ENCODE measurements at regions not wholly inside any gene's neighbourhood (a gene's known extent, or its start where the extent isn't known, plus 50 kb on each side); places are given as distances from the start of the nearest gene placed in this dataset.

DNA sequence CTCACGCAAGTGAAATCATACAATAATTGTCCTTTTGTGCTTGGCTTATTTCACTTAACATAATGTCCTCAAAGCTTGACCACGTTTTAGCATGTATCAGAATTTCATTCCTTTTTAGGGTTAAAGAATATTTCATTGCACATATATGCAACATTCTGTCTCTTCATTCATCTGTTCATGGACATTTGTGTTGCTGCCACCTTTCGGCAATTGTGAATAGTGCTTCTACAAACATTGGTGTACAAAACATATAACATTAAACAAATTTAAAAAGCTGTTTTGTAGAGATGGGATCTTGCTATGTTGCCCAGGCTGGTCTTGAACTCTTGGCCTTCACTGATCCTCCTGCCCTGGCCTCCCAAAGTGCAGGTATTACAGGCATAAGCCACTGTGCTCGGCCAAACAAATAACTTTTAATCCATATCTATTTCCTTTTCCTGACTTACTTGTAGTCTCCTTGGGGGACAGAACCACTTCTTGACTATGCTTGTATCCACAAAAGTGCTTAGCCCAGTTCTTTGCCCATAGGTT lies 209.3 kb downstream of the SLC4A3 start:
- TF ChIP-seq, protein P1, sequence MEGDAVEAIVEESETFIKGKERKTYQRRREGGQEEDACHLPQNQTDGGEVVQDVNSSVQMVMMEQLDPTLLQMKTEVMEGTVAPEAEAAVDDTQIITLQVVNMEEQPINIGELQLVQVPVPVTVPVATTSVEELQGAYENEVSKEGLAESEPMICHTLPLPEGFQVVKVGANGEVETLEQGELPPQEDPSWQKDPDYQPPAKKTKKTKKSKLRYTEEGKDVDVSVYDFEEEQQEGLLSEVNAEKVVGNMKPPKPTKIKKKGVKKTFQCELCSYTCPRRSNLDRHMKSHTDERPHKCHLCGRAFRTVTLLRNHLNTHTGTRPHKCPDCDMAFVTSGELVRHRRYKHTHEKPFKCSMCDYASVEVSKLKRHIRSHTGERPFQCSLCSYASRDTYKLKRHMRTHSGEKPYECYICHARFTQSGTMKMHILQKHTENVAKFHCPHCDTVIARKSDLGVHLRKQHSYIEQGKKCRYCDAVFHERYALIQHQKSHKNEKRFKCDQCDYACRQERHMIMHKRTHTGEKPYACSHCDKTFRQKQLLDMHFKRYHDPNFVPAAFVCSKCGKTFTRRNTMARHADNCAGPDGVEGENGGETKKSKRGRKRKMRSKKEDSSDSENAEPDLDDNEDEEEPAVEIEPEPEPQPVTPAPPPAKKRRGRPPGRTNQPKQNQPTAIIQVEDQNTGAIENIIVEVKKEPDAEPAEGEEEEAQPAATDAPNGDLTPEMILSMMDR (IDR thresholded peaks at IDR 0.05; ENCODE audit: poor library complexity), result peak; percentile 36
- no peak for TF ChIP-seq EZH2 (IDR thresholded peaks at IDR 0.05; ENCODE audit: borderline replicate concordance)

Data from hepatocyte (in vitro differentiated cells).